CD4-positive, alpha-beta T cell treated with Interferon gamma for 1 hour (primary cell): ENCODE measurements at regions not wholly inside any gene's neighbourhood (a gene's known extent, or its start where the extent isn't known, plus 50 kb on each side); places are given as distances from the start of the nearest gene placed in this dataset.
"Not testable (repeated sequence)": the region's sequence is repeated elsewhere in the genome, so short reads cannot be mapped to it uniquely, and the experiment has no call there.

ENCODE experiments used
- DNase-seq: peaks from one replicate; pipeline ENCODE4 v3.0.0-alpha.2; 2020

GRCh38 chr2:223474893-223475292 lies 127.3 kb downstream of the SCG2 start:
- DNase-seq: no peak

GRCh38 chr2:223475901-223476300 lies 126.3 kb downstream of the SCG2 start:
- DNase-seq: no peak

DNA sequence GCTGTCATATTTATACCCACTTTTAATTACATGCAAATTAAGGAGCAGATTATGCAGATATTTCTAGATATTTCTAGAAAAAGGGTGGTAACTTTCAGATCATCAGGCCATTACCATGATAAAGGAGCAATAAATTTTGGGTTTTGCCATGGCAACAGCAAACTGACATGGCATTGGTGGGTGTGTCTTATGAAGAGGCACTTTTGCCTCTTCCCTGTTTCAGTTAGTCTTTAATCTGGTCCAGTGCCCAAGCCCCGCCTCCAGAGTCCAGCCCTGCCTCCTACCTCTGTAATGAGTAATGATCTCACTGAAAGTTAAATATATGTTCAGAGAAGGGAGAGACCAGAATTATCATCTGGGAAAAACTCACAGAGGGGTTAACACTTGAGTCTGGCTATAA lies 124.8 kb downstream of the SCG2 start:
- no peak for DNase-seq

GRCh38 chr2:223481486-223481885 lies 120.7 kb downstream of the SCG2 start:
- DNase-seq: no peak

DNA sequence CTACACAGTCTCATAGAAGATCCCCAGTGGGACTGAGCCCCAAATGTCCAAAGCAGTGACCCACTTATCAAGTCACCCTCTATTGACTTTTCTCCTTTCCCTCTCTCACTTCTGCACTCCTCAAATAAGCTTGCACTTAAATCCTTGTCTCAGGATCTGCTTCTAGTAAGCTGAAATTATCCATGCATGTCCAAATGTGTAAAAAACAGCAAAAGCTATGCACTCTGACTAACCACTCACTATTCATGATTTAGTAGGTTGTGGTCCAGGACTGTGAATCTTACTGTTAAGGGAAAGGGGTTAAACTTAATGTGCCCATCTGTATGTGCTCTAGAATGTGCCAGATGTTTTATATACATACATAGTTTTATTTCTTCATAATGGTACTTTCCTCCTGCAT lies 115.4 kb downstream of the SCG2 start:
- no peak for DNase-seq

DNA sequence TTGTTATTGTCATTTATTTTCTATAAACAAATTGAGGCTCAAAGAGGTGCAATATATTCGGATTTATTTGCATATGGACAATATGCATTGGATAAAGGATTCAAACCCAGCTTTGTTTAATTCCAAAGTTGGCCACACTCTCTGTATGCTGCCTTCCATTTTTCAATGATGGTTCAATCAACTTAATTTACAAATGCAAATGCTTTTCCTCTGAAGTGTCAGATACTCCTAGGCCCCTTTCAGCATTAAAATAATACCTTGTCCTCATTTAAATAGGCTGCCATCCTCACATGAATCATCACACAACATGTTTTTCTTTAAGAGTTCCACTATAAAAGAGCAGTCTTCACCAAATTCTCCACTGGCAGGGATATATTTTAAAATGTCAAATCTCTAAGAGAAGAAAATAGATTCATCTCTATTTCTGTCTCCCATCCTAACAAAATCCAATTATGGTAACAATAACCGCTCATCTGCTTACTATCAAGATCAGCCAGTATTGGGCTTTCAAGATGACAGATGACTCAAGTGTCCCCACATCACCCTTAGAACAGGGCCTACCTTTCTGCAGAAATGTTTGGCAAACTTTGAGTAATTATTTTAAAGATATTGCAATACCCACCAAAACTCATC lies 114.8 kb downstream of the SCG2 start:
- DNase-seq: no peak

DNA sequence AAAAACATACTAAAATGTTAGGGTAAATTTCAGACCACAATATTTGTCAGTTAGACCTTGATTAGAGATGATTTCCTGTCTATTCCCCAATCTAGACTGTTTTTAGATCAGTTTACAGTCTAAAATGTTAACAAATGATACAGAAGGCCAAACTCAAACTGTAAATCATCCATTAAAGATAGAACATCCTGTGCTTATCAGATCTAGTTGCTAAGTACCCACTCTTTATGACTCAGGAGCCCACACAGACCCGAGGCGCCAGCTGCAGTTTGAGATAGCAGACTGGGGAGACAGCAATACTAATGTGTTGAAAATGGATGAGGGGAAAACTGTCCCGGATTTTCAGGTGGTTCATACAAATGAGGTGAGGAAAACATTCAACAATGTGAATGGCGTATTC lies 113.3 kb downstream of the SCG2 start:
- no peak for DNase-seq

DNA sequence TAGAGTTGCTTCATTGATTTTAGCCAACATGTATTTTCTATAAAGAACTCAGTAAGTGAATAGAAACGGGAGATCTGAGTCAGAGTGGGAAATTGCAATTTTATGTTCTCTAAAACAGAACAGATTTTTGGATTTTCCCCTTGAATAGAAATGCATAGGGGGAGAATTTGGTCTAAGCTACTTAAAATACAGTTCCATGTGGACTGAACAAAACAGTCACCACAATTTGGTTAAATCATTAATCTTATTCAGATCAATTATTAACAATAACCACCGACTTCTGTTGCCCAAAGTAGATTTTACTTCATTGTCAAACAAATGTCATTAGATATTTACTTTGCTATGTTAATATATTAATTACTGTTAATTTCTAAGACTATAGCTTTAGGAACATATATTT lies 107.7 kb downstream of the SCG2 start:
- DNase-seq: no peak

DNA sequence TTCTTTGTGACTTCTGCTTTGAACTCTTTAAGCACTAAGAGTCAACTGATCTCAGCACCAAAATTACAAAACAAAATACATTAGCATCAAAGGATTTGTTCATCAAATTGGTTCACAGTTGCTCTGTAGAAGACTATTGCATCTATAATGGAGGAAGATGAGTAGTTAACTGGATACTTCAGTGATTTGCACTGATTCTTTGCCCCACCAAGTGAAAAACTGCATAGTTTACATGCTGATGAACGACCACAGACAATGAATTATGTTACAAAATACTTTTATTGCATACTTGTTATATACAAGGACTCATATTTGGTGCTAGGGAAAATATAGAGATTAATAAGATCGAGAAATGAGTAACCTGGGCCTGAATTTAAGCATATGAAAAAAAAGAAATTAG lies 107.2 kb downstream of the SCG2 start:
- no peak for DNase-seq

DNA sequence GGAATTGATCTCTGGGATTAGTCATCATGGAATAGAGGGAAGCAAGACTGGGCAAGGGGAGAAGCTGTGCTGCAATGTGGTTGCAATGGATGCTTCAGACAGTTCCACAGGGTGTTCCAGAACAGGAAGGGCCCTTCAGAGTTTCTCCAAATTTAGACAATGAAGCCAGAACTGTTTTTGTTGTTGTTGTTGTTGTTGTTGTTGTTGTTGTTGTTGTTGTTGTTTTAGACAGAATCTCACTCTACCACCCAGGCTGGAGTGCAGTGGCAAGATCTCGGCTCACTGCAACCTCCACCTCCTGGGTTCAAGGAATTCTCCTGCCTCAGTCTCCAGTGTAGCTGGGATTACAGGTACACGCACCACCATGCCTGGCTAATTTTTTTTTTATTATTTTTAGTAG lies 105.3 kb downstream of the SCG2 start:
- DNase-seq: not testable (repeated sequence)

DNA sequence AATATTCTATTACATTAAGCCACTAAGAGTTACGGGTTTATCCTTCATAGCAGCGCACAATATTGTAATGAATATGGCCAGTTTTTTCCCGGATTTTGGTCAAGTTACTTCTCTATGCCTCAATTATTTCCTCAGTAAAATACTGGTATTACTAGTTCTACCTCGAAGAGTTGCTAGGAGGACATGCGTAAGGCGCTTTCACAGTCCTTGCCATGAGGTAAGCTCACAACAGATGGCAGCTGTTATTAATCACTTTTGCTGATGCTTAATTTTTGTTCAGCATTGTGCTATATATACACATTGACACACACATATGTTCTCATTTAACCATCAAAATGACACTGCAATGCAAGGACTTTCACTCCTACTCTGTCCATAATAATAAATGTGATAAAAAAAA lies 101.5 kb downstream of the SCG2 start:
- DNase-seq: no peak

- no peak for DNase-seq
Measured at GRCh38 chr2:223501641-223502040, 100.5 kb downstream of the SCG2 start.

DNA sequence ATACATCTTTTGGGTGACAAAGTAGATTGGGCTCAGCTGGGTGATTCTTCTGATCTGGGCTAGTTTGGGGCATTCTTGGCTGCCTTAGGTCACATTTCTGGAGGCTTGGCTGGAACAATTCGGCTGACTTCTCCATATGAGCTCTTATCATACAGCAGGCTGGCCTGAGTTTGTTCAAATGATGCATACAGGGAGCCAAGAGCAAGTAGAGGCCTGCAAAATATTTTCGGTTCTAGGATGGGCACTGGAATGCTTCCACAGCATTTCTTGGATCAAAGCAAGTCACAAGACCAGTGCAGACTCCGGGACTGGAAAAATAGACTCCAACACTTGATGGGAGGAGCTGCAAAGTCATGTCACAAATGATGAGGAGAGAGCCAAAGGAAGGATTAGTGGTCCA lies 98.4 kb downstream of the SCG2 start:
- DNase-seq: no peak

GRCh38 chr2:223508372-223508771 lies 93.8 kb downstream of the SCG2 start:
- DNase-seq: no peak

- DNase-seq: no peak
Measured at GRCh38 chr2:223510713-223511112, 91.4 kb downstream of the SCG2 start.

GRCh38 chr2:223511168-223511567 lies 91.0 kb downstream of the SCG2 start:
- DNase-seq: no peak

DNA sequence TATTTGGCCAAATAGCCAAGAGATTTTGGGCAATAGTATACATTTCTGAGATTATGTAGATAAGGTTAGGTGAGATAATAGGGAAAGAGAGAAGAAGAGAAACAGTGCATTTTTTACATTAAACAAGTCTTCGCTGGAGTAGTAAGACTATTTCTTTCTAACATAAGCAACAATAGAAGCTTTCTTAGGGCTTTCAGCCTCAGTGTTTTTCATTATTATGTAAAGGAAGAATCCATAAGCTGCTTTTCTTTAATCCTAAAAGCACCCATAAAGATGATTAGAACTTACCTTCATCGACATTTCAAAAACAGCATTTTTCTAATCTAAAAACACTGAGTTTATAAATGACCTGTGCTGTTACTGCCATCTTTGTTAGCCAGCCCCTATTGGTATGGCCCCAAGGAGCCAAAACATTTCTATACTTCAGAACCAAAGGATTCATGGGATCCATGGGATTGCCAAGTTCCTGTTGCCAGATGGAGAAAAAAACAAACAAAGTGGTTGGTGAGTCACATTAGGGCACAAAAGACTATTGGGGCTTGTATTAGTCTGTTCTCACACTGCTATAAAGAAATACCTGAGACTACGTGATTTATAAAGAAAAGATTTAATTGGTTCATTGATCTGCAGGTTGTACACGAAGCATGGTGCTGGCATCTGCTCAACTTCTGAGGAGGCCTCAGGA lies 88.2 kb downstream of the SCG2 start:
- no peak for DNase-seq

DNA sequence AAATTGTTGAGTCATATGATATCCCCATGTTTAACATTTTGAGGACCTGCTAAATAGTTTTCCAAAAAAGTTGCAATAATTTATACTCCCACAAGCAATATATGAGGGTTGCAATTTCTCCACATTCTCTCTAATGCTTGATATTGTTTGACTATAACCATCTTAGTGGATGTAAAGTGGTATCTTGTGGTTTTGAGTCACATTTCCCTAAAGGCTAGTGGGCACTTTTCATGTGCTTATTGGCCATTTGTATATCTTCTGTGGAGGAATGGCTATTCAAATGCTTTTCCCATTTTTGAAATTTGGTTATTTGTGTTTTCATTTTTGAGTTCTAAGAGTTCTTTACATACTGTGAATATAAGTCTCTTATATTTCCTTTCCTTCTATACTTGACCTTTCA lies 82.7 kb downstream of the SCG2 start:
- DNase-seq: no peak

DNA sequence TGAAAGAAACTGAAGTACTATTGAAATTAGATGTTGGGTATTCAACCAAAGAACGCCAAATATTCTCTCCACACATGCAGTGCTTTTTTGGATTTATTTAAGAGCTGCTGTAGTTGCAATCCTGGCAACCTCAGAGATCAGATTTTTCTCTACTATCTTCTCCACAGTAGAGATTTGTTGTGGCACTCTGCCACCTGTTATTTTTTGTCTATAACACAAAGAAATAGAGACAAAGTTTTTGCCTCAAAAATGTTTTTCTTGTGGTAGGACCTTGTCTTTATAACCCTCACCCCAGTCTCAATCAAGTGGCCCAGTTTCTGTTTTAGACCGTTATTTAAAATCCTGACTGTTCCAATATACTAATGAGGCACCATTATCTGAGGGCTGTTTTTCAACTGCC lies 79.4 kb downstream of the SCG2 start:
- no peak for DNase-seq

GRCh38 chr2:223523551-223524001 lies 78.6 kb downstream of the SCG2 start:
- no peak for DNase-seq

DNA sequence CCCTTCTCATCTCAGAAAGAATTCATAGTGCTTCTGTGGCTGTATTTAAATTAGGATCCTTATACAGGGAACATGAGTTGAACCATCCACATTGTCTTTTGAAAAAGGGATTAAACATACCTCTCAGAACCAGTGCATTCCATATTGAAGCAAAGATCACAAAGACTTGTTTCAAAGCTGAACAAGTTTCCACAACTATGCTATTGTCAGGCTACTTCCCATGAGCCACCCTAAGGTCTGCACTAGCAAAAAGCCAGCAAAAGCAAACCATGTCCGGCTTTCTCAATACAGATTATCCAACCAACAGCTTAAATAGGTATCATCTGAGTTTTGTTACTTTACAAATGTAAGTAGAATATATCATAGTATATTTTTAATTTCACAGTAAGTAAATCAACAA lies 78.1 kb downstream of the SCG2 start:
- DNase-seq: no peak

DNA sequence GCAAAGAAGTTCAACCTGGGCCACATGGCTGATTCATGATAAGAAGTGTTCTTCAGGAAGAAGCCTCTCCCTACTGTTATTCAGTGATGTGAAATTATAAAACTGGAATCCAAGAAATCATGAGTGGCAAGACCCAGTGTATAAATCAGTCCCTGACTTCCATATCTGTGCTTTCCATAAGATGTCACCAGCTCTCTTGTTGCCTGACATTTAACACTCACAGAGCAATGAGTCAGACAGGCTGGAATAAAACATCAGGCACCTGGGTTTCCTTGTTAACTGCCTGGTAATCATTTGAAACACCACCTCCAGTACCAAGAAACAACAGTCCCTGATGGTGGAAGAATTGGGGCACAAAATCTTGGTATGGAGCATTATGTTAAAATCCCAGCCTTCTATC lies 76.1 kb downstream of the SCG2 start:
- DNase-seq: no peak

DNA sequence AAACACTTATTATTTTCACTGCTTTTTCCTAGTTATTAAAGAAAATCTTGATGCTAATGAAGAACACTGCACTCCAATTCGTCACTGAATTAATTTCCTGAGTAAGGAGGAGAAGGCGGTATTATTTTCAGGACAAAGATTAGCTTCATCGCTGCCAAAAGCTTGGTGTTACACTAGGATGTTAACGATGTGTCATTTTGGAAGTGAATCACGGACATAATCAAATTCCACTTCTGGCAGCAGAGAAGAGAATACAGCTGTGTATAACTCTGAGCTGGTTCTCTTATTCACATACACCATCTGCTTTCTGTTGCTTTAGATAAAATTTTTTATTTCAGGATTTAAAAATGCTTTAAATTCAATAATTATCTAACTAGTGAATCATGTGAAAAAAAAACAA lies 74.1 kb downstream of the SCG2 start:
- no peak for DNase-seq

GRCh38 chr2:223529696-223530095 lies 72.5 kb downstream of the SCG2 start:
- no peak for DNase-seq

- DNase-seq: no peak
Measured at GRCh38 chr2:223530811-223531210, 71.3 kb downstream of the SCG2 start.
